K562 (cell line): ENCODE measurements at regions not wholly inside any gene's neighbourhood (a gene's known extent, or its start where the extent isn't known, plus 50 kb on each side); places are given as distances from the start of the nearest gene placed in this dataset.
"Not testable (repeated sequence)": the region's sequence is repeated elsewhere in the genome, so short reads cannot be mapped to it uniquely, and the experiment has no call there.

Source experiments
- ATAC-seq: fragments of 200-7000 bp; cut with Tn5 transposase; 3 replicates; pipeline ENCODE4 v1.9.1; 2020; ENCODE audit warnings: moderate library complexity
- BruUV-seq: library from RNA; stranded (reverse); fragments of 400-500 nt; replicated peaks from 2 replicates; lab custom pipeline; 2021; lab: Mats Ljungman, UMichigan
- CTCF ChIA-PET: fragments of 300-600 bp; formaldehyde crosslinking; extraction: SDS; loops from one replicate; lab custom pipeline; 2021; ENCODE audit warnings: low intra/inter-chr PET ratio; lab: Yijun Ruan, JAX
- POLR2A ChIA-PET: fragments of 300-600, 350-650 bp; sonication (Branson Sonifier 250); formaldehyde crosslinking; extraction: SDS; loops from one replicate; lab custom pipeline; 2021; ENCODE audit warnings: antibody characterized with exemption, inconsistent platforms; lab: Yijun Ruan, JAX
- DNase-seq, 4 experiments: peaks; one replicate each; pipeline versions ENCODE4 v3.0.0 to v3.0.0-alpha.2; 2011 to 2018; ENCODE audit warnings: low spot score in 3 of 4, mixed read lengths in 3 of 4; ENCODE audit errors: extremely low read depth in 1 of 4
- FAIRE-seq: peaks from 2 replicates; lab custom pipeline; 2011; peaks lifted over from hg19 to GRCh38; lab: Jason Lieb, UNC
- H2AFZ ChIP-seq: 2 replicates; pipeline ENCODE4 v1.6.0; 2011; ENCODE audit warnings: low read depth, low read length, control low read depth, inconsistent platforms
- H3K27ac ChIP-seq: fragments of 200-600 bp; 3 replicates; pipeline ENCODE4 v1.8.0; 2011; ENCODE audit warnings: low read depth, mild to moderate bottlenecking, control low read depth, inconsistent platforms, low read length, moderate library complexity, mixed read lengths; ENCODE audit errors: extremely low read depth
- H3K27me3 ChIP-seq, 2 experiments: fragments of 300-600 bp in 1 of 2; 2 replicates in 1 of 2; 3 replicates in 1 of 2; pipeline versions ENCODE4 v1.6.0 to v1.8.0; 2011; ENCODE audit warnings: inconsistent platforms in 2 of 2, low read length in 2 of 2, mild to moderate bottlenecking in 1 of 2, mixed read lengths in 1 of 2, moderate library complexity in 1 of 2; ENCODE audit not compliant: control insufficient read depth in 2 of 2, insufficient read depth in 2 of 2
- H3K36me3 ChIP-seq: fragments of 300-600 bp; 3 replicates; pipeline ENCODE4 v1.8.0; 2011; ENCODE audit warnings: mild to moderate bottlenecking, low read length, inconsistent platforms; ENCODE audit not compliant: control insufficient read depth, insufficient read depth
- H3K4me1 ChIP-seq, 2 experiments: fragments of 200-600 bp in 1 of 2; replicated peaks in 1 of 2; 2 replicates in 1 of 2; 3 replicates in 1 of 2; pipeline versions ENCODE4 v1.5.1 to v1.8.0; 2011; ENCODE audit warnings: inconsistent platforms in 2 of 2, low read length in 2 of 2, mild to moderate bottlenecking in 1 of 2, mixed read lengths in 1 of 2, moderate library complexity in 1 of 2; ENCODE audit not compliant: control insufficient read depth in 2 of 2, insufficient read depth in 2 of 2
- H3K4me2 ChIP-seq: 2 replicates; pipeline ENCODE4 v1.6.1; 2011; ENCODE audit warnings: low read length, control low read depth, inconsistent platforms, mixed read lengths; ENCODE audit not compliant: insufficient read depth
- H3K4me3 ChIP-seq: fragments of 200-600 bp; sonication (generic), shearing (Covaris generic); 2 replicates; pipeline ENCODE4 v1.5.1; 2016; ENCODE audit warnings: control low read depth, inconsistent platforms
- H3K79me2 ChIP-seq: fragments of 200-600 bp; 3 replicates; pipeline ENCODE4 v1.8.0; 2011; ENCODE audit warnings: low read length, inconsistent platforms; ENCODE audit not compliant: control insufficient read depth, insufficient read depth
- H3K9ac ChIP-seq, 2 experiments: 2 replicates each; pipeline versions ENCODE4 v1.6.0 to v1.6.1; 2011; ENCODE audit warnings: low read depth in 2 of 2, low read length in 2 of 2, control low read depth in 1 of 2, inconsistent platforms in 1 of 2, mild to moderate bottlenecking in 1 of 2, mixed read lengths in 1 of 2; ENCODE audit not compliant: insufficient read depth in 1 of 2
- H3K9me1 ChIP-seq: one replicate; pipeline ENCODE4 v1.6.0; 2011; ENCODE audit warnings: inconsistent platforms, mild to moderate bottlenecking, low read length, moderate library complexity; ENCODE audit not compliant: control insufficient read depth, insufficient read depth
- H3K9me3 ChIP-seq: replicated peaks from 2 replicates; pipeline ENCODE4 v1.5.1; 2011; ENCODE audit warnings: low read depth, low read length, inconsistent platforms; ENCODE audit not compliant: control insufficient read depth, insufficient read depth
- H4K20me1 ChIP-seq: replicated peaks from 2 replicates; pipeline ENCODE4 v1.6.1; 2011; ENCODE audit warnings: low read length, inconsistent platforms, mixed read lengths; ENCODE audit not compliant: control insufficient read depth, insufficient read depth
- WGBS: fragments of 100-300 bp; shearing (Covaris generic); methylation state at CpG from one replicate; pipeline ENCODE4 v1.1.6; 2016; ENCODE audit warnings: low coverage, mixed read lengths; ENCODE audit not compliant: insufficient coverage; ENCODE audit errors: missing lambda C conversion rate; 5-methylcytosine and 5-hydroxymethylcytosine counted together
- in situ Hi-C: fragments of 300-500 bp; cut with MboI; formaldehyde crosslinking; loops from 4 replicates; pipeline ENCODE4 v1.15.0; 2018; ENCODE audit warnings: inconsistent platforms, mixed read lengths
- intact Hi-C: fragments of 100-400 bp; cut with micrococcal nuclease; formaldehyde crosslinking; loops from 2 replicates; pipeline ENCODE4 v1.14.2; 2022

DNA sequence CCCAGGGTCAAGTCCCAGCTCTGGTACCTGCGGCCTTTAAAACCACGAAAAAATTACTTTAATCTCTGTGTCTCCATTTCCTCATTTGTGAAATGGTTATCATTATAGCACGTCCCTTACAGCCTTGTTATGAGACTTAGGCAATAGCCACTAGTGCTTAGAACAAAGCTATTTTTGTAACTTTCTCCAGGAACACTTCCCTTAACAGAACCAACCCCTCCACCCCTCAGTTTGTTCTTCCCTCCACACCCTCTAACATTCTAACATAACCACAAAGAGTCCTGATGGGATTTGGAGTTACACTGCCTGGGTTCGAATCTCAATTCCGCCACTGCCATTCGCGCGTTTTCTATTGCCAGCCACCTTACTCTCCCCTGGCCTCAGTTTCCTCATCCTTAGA lies 2777.4 kb upstream of the TPTE start:
- POLR2A ChIA-PET, BruUV-seq: not testable (repeated sequence)

DNA sequence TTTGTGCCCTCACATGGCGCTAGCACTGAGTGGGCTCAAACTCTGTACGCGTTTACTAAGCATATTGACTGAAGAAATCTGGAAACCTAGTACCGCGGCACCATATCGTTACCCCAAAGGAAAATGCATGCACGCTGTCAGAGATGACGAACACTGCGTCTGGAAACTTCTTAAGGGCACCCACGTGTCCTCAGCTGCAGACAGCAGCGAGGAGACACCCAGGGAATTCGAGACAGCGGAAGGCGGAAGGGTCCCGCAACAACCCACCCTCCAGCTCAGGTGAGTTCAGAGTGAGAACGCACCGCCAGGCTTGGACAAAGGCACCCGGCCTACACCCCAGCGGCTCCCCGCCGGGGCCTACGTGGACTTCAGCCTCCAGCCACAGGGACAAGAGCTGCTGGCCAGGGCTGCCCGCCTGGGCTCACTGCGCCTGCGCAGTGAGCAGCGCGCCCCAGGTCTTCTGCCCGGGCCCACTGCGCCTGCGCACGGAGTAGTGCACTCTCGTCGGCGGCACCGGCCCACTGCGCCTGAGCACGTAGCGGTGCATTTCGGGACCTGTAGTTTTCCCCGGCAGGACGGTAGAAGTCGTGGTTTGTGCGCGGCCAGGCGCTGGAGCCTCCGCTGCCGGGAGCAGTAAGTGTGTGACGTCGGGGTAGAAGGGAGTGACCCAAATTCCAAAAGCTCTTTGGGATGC lies 2776.8 kb upstream of the TPTE start:
- WGBS, result no CpG with 5 or more reads among the region's 49 CpGs
- H3K27me3 ChIP-seq, FAIRE-seq, H3K36me3 ChIP-seq, BruUV-seq, H3K9me1 ChIP-seq, H3K9me3 ChIP-seq, H2AFZ ChIP-seq, H3K9ac ChIP-seq, H3K79me2 ChIP-seq, POLR2A ChIA-PET, H3K4me2 ChIP-seq, intact Hi-C loops, in situ Hi-C loops, CTCF ChIA-PET, H3K4me3 ChIP-seq, H3K4me1 ChIP-seq, DNase-seq, H3K27ac ChIP-seq, H4K20me1 ChIP-seq: not testable (repeated sequence)
- peak; percentile 99 for ATAC-seq

More for the DNA sequence above, 2777.4 kb upstream of the TPTE start:
- H3K27ac ChIP-seq, H3K9ac ChIP-seq, DNase-seq, H2AFZ ChIP-seq, FAIRE-seq, H3K9me1 ChIP-seq, in situ Hi-C loops, H3K36me3 ChIP-seq, H3K27me3 ChIP-seq, CTCF ChIA-PET, intact Hi-C loops, H3K4me3 ChIP-seq, H3K79me2 ChIP-seq, H4K20me1 ChIP-seq, H3K4me2 ChIP-seq, H3K9me3 ChIP-seq, ATAC-seq, H3K4me1 ChIP-seq: not testable (repeated sequence)
- WGBS, result no CpG with 5 or more reads among the region's 8 CpGs

DNA sequence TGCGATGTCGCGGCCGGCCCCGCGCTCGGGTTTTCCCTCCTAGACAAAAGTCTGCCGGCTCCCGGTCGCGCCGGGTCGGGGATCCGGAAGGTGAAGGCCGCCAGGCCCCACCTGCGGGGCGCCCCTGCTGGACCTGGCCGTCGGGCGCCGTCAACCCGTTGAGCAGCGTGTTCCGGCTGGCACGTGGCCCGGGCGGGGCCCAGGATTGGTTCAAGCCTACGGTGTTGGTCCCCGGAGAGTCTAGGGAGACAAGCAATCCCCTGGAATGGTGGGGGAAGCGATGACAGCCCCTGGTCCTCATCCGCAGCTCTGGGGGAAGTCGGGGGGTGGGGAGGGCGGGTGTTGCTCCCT lies 2776.3 kb upstream of the TPTE start:
- BruUV-seq, H3K4me1 ChIP-seq, CTCF ChIA-PET, H3K27me3 ChIP-seq, H2AFZ ChIP-seq, H3K27ac ChIP-seq, H3K4me3 ChIP-seq, H3K9ac ChIP-seq, FAIRE-seq, H3K9me1 ChIP-seq, H4K20me1 ChIP-seq, intact Hi-C loops, DNase-seq, H3K9me3 ChIP-seq, H3K79me2 ChIP-seq, H3K36me3 ChIP-seq, H3K4me2 ChIP-seq, POLR2A ChIA-PET, in situ Hi-C loops: not testable (repeated sequence)
- peak; percentile 94 for ATAC-seq
- WGBS, result no CpG with 5 or more reads among the region's 33 CpGs

DNA sequence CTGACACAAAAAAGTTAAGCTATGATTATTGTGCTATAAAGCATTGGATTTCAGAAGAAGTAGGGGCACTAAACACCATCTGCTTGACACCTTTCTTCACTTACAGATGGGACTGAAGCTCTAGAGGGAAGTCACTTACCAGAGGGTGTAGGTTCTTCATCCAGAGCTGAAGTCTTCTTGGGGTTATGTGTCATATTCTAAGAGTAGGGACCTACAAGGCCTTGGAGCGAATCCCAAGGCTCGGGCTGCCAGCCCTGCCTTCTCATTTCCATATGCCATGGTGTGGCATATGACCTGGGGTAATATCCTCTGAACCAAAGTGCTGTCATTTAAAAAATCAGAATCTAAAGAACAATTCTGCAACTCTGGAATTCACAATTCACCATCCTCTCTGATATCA lies 2773.4 kb upstream of the TPTE start:
- H3K36me3 ChIP-seq, H3K27me3 ChIP-seq, H3K79me2 ChIP-seq, POLR2A ChIA-PET, H3K4me1 ChIP-seq, H3K4me3 ChIP-seq, intact Hi-C loops, H3K9me3 ChIP-seq, DNase-seq, H2AFZ ChIP-seq, H3K9me1 ChIP-seq, in situ Hi-C loops, FAIRE-seq, H4K20me1 ChIP-seq, H3K9ac ChIP-seq, H3K4me2 ChIP-seq, ATAC-seq, H3K27ac ChIP-seq, CTCF ChIA-PET: not testable (repeated sequence)
- BruUV-seq, result TSS peak; percentile 47
- WGBS, result no CpG with 5 or more reads among the region's 2 CpGs
